Left ventricle myocardium inferior (tissue), 1 donor: ENCODE measurements at regions not wholly inside any gene's neighbourhood (a gene's known extent, or its start where the extent isn't known, plus 50 kb on each side); places are given as distances from the start of the nearest gene placed in this dataset.

ENCODE experiments used
- DNase-seq: peaks from one replicate; pipeline ENCODE4 v3.0.0-alpha.2; 2020
- H3K27ac ChIP-seq: fragments of 200-600 bp; replicated peaks from 2 replicates; pipeline ENCODE4 v1.8.0; 2021
- H3K27me3 ChIP-seq: fragments of 200-600 bp; 2 replicates; pipeline ENCODE4 v1.8.0; 2021; ENCODE audit warnings: low read depth
- H3K36me3 ChIP-seq: fragments of 200-600 bp; 2 replicates; pipeline ENCODE4 v1.8.0; 2021
- H3K4me1 ChIP-seq: fragments of 200-600 bp; 2 replicates; pipeline ENCODE4 v1.8.0; 2021
- H3K4me3 ChIP-seq: fragments of 200-600 bp; 2 replicates; pipeline ENCODE4 v1.8.0; 2021; ENCODE audit warnings: mild to moderate bottlenecking, moderate library complexity
- H3K9me3 ChIP-seq: fragments of 200-600 bp; replicated peaks from 2 replicates; pipeline ENCODE4 v1.8.0; 2021
- intact Hi-C: fragments of 100-400 bp; cut with micrococcal nuclease; formaldehyde crosslinking; loops from one replicate; pipeline ENCODE4 v1.11.0; 2022
- TF ChIP-seq, protein P1 (sequence below): fragments of 200-600 bp; IDR thresholded peaks from 2 replicates; pipeline ENCODE4 v1.8.0; 2021; ENCODE audit warnings: antibody characterized with exemption, mild to moderate bottlenecking, borderline replicate concordance
- donor health status: DM: no; HTN: yes; CAD: no; lungs with severe emphysema.

DNA sequence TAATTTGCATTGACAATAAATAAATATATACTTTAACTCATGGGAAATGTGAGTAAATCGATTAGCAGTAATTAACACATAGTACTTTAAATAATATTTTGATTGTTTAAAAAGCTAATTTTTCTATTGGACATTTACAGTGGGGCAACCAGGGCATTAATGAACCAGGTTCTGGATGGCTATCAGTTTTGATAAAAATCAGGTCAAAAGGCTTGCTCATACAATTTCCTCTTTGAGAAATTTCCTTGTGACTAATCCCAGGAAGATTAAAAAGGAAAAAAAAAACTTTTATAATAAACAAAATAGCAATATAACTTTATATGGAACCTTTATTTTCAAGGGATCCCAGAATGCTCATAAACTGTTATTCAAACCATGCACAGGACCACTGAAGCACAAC is 497.2 kb upstream of the ZEB2 start:
- Histone ChIP-seq H3K27me3 (no peaks in the 10 kb centered on the region), H3K27ac (no peak overlapping the region), H3K4me3 (no peak overlapping the region), H3K4me1 (peaks cover 15% of the 10 kb centered on the region), H3K9me3 (no peaks in the 10 kb centered on the region), H3K36me3 (no peaks in the 10 kb centered on the region)
- intact Hi-C loops, result no loop called here
- TF ChIP-seq, protein P1, sequence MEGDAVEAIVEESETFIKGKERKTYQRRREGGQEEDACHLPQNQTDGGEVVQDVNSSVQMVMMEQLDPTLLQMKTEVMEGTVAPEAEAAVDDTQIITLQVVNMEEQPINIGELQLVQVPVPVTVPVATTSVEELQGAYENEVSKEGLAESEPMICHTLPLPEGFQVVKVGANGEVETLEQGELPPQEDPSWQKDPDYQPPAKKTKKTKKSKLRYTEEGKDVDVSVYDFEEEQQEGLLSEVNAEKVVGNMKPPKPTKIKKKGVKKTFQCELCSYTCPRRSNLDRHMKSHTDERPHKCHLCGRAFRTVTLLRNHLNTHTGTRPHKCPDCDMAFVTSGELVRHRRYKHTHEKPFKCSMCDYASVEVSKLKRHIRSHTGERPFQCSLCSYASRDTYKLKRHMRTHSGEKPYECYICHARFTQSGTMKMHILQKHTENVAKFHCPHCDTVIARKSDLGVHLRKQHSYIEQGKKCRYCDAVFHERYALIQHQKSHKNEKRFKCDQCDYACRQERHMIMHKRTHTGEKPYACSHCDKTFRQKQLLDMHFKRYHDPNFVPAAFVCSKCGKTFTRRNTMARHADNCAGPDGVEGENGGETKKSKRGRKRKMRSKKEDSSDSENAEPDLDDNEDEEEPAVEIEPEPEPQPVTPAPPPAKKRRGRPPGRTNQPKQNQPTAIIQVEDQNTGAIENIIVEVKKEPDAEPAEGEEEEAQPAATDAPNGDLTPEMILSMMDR, result no peak
- DNase-seq, result no peak

GRCh38 chr2:145016711-145017110 is 496.8 kb upstream of the ZEB2 start:
- TF ChIP-seq, protein P1, result no peak

DNA sequence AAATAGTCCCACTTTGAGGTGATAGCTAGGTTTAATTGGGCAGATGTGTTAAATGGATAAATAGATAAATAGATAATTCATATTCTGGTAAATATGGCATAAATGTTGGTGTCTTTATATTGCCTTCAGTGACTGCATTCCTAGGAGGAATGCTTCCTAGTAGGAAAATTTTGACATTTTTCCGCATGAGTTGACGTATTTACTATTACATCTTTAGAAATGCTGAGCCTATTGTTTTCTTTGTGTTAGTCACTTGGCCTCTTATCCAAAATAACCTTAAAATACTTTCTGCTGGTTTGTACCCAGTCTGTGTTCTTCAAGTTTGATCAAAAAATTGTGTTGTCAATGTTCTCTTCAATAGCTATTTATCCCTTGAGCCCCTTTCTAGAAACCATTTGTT is 495.6 kb upstream of the ZEB2 start:
- Histone ChIP-seq H3K36me3 (no peaks in the 10 kb centered on the region), H3K9me3 (no peaks in the 10 kb centered on the region), H3K27ac (no peak overlapping the region), H3K27me3 (no peaks in the 10 kb centered on the region), H3K4me3 (no peak overlapping the region), H3K4me1 (peaks cover 23% of the 10 kb centered on the region)
- TF ChIP-seq, protein P1, result no peak
- intact Hi-C loops, result no loop called here
- no peak for DNase-seq

More at GRCh38 chr2:145016711-145017110, 496.8 kb upstream of the ZEB2 start:
- Histone ChIP-seq H3K9me3 (no peaks in the 10 kb centered on the region), H3K4me3 (no peak overlapping the region), H3K4me1 (peaks cover 17% of the 10 kb centered on the region), H3K27ac (no peak overlapping the region), H3K27me3 (no peaks in the 10 kb centered on the region), H3K36me3 (no peaks in the 10 kb centered on the region)
- DNase-seq, result no peak
- intact Hi-C loops, result no loop called here

- no peaks in the 10 kb centered on the region for H3K27me3 ChIP-seq
- no peak for DNase-seq
- no peaks in the 10 kb centered on the region for H3K9me3 ChIP-seq
- peaks cover 24% of the 10 kb centered on the region for H3K4me1 ChIP-seq
- no peaks in the 10 kb centered on the region for H3K36me3 ChIP-seq
- intact Hi-C loops, result no loop called here
- peak overlapping the region; percentile 57 for H3K27ac ChIP-seq
- TF ChIP-seq, protein P1, result no peak
- peak overlapping the region; percentile 3 for H3K4me3 ChIP-seq
Observed at GRCh38 chr2:145012806-145013205, 492.9 kb upstream of the ZEB2 start.

GRCh38 chr2:145012214-145012670 is 492.3 kb upstream of the ZEB2 start:
- Histone ChIP-seq H3K9me3 (no peaks in the 10 kb centered on the region), H3K27ac (peak overlapping the region; percentile 57), H3K4me3 (peak overlapping the region; percentile 3), H3K27me3 (no peaks in the 10 kb centered on the region), H3K36me3 (no peaks in the 10 kb centered on the region), H3K4me1 (peaks cover 24% of the 10 kb centered on the region)
- intact Hi-C loops, result no loop called here
- peak; percentile 35 for DNase-seq
- TF ChIP-seq, protein P1, result no peak
